ENCODE measurements at regions not wholly inside any gene's neighbourhood (a gene's known extent, or its start where the extent isn't known, plus 50 kb on each side); places are given as distances from the start of the nearest gene placed in this dataset.
"Not testable (repeated sequence)": the region's sequence is repeated elsewhere in the genome, so short reads cannot be mapped to it uniquely, and the experiment has no call there.

- DNase-seq (ENCODE audit: low read depth) = peak; percentile 94
Observed at GRCh38 chr1:58932859-58933598, 149.2 kb upstream of the JUN start.

- no peak for DNase-seq (ENCODE audit: low read depth)
Observed at GRCh38 chr1:58933599-58933926, 149.7 kb upstream of the JUN start.

DNA sequence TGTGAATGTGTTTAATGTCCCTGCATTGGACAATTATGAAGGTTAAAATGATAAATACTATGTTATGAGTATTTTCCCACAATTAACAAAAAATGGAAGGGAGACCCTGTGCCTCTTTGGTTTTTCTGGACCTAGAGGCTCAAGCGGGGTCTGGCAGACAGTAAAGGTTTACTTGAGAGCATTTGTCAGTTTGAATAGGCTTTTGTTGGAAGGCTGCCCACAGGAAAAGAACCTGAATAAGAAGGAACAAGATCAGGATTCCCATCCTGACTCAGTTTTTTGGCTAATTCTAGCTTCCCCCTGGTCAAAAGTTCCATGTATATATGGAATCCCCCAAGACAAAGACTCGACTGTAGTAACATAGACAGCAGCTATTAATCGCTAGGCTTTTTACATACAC, 150.9 kb upstream of the JUN start:
- no peak for DNase-seq (ENCODE audit: low read depth)

DNA sequence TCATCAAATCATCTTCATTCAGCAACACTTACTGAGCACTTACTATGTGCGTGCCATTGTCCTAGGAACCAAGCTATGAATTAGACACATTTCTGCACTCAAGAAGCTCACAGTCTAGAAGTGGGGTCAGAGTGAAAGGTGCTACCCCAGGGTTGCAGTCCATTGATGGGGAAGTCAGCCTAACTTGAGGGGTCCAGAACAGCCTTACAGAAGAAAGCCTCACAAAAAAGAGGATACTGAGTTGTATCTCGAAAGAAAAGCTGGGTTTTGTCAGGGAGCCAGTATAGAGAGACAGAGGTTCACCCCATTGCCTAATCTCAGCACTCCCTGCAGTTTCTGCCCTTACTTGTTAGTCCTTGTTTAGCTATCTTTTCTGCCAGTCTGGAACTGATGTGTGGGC, 153.1 kb upstream of the JUN start:
- DNase-seq (ENCODE audit: low read depth) = no peak

DNA sequence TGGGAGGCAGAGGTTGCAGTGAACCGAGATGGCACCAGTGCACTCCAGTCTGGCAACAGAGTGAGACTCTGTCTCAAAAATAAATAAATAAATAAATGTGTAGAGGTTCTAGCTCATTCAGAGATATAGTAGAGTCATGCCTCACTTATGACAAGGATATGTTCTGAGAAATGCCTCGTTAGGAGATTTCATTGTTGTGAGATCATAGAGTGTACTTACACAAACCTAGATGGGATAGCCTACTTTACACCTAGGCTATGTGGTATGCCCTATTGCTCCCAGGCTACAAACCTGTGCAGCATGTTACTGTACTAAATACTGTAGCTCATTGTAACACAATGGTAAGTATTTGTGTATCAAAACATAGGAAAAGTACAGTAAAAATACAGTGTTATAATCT, 155.3 kb upstream of the JUN start:
- no peak for DNase-seq (ENCODE audit: low read depth)

DNA sequence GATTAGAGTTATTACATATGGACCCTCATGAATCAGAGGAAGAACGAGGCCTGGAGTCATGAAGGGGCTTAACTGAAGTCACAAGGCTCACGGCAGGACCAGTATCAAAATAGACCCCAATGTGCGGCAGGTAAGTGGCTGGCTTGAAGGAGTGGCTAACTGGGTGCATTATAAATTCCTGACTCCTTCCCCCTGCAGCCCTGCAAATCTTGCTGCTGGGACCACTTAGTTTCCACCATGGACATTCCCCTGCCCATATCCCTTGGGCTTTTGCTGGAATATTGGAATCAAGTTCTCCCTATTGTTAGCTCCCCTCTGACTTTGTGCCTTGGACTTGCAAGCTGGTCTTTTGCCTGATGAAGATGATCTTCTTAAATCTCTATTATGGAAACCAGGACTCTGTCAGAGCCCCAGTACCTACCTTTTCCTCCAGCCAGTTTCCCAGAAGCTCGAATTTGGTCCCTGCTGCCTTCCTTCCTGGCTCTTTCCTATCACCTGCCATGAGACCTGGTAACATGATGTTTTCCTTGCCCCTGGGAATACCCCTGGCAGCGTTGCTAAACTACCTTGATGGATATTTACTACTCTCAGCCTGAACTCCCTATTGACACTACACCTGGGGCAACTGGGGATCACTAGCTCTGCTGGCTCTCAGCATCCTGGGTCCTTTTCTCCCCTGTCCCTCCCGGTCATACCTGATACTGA, 156.0 kb upstream of the JUN start:
- DNase-seq (ENCODE audit: low read depth) = no peak

DNA sequence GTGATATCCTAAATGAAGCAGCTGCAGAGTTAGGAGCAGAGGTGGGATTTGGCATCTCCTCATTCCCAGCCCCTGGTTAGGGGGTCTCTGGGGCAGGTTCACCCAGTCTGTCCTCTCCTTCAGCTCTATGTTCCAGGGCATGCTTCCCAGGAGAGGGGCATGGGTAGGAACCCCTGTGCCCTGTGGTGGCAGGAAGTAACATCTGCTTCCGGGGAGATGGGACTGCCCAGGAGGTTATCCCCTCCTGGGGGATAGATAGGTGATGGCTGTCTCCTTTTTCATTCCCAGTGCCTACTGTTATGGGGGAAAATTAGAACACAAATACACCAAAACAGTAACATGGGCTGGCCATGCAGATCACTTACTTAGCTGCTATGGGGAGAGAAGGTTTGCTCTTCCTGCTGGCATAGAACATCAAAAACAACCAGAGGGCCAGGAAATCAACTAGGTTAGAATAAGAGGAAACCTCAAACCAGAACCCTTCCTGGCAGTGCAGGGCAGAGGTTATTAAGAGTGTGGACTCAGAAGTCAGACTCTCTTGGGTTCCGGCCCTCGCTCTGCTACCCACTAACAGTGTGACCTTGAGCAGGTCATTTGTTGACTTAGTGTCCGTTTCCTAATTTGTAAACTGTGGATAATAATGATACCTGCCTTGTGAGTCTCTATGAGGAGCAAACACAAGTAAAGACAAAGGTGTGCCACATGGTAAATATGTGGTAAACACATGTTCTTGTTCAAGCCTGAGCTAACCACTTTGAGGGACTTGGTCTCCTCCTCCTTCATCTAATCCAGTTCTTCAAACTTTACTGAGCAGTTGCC, 157.8 kb upstream of the JUN start:
- no peak for DNase-seq (ENCODE audit: low read depth)

GRCh38 chr1:58942759-58943191, 158.9 kb upstream of the JUN start:
- DNase-seq (ENCODE audit: low read depth) = no peak

DNA sequence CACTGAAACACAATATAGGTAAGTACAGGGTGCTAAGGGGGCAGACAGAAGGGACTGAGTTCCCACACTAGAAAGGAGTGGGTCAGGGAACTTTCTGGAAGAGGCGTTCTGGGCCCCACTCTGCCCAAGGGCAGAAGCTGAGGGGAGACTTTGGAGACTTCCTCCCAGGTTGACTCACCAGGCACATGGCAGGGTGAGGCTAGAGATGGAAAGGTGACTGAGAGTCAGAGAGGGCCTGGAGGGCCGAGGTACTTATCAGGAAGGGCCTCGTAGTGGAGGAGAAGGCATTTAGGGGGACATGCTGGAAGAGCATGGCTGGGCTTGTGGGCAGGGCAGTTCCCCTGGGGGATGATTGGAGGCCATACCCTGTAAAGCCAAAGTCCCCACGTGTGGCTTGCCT, 159.9 kb upstream of the JUN start:
- DNase-seq (ENCODE audit: low read depth) = no peak

DNA sequence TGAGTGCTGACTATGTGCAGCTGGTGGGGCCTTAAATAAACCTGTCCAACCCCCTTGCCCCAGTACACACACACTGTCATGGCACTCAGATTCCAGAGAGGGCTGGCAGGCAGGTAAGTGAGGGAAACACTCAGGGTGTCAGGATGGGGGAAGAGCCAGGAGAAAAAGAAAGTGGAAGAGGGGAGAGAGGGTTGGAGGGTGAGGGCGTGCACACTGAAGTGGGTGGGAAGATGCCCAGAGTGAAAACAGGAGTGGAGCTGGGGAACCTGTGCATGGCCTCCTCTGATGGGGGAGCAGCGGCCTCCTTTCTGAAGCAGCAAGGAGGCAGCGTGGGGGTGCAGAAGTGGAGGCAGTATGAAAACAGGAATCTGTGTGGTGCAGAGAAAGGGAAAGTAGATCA, 160.6 kb upstream of the JUN start:
- no peak for DNase-seq (ENCODE audit: low read depth)

- no peak for DNase-seq (ENCODE audit: low read depth)
Observed at GRCh38 chr1:58946390-58946789, 162.5 kb upstream of the JUN start.

DNA sequence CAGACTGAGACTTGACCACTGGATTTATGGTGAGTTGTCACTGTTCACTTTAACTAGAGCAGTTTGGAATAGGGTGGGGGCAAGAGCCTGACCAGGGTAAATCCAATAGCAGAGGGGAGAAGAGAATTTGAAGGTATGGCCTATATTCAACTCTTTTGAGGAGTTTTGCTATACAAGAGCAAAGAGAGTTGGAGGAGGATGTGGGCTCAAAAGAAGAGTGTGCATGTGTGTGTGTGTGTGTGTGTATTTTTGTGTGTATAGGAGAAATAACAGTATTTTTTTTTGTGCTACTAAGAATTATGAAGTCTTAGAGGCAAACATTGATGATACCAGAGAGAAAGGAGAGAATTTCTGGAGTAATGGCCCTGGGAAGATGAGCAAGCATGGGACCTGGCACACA, 164.8 kb upstream of the JUN start:
- DNase-seq (ENCODE audit: low read depth) = no peak

GRCh38 chr1:58949551-58950220, 165.8 kb upstream of the JUN start:
- no peak for DNase-seq (ENCODE audit: low read depth)

- no peak for DNase-seq (ENCODE audit: low read depth)
Observed at GRCh38 chr1:58950897-58951296, 167.1 kb upstream of the JUN start.

DNA sequence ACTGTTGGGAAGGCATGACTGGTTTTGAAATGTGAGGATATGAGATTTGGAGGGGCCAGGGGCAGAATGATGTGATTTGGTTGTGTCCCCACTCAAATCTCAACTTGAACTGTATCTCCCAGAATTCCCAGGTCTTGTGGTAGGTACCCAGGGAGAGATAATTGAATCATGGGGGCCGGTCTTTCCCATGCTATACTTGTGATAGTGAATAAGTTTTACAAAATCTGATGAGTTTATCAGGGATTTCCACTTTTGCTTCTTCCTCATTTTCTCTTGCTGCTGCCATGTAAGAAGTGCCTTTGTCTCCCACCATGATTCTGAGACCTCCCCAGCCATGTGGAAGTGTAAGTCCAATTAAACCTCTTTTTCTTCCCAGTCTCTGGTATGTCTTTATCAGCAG, 170.1 kb upstream of the JUN start:
- not testable (repeated sequence) for DNase-seq (ENCODE audit: low read depth)

- not testable (repeated sequence) for DNase-seq (ENCODE audit: low read depth)
Observed at GRCh38 chr1:58963287-58963686, 179.4 kb upstream of the JUN start.

- DNase-seq (ENCODE audit: low read depth) = no peak
Observed at GRCh38 chr1:58964428-58964827, 180.6 kb upstream of the JUN start.

- no peak for DNase-seq (ENCODE audit: low read depth)
Observed at GRCh38 chr1:58964880-58965279, 181.0 kb upstream of the JUN start.

GRCh38 chr1:58966103-58966916, 182.5 kb upstream of the JUN start:
- DNase-seq (ENCODE audit: low read depth) = no peak

GRCh38 chr1:58966917-58967740, 183.3 kb upstream of the JUN start:
- no peak for DNase-seq (ENCODE audit: low read depth)
